ENCODE measurements at regions not wholly inside any gene's neighbourhood (a gene's known extent, or its start where the extent isn't known, plus 50 kb on each side); places are given as distances from the start of the nearest gene placed in this dataset.

DNA sequence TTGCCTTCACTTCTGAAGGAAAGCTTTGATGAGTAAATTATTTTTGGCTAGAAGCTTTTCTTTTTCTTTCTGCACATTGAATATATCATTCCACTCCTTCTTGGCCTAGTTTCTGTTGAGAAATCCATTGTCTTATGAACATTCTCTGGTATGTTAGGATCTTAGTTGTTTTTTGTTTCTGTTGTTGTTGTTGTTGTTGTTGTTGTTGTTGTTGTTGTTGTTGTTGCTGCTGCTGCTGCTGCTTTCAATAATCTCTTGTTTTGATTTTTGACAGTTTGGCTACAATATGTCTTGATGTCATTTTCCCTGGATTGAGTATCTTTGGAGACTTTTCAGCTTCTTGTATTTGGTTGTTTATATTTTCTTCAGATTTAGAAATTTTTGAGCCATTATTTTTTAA, 836.5 kb upstream of the MAN1A1 start:
- H3K27me3 Mint-ChIP-seq (ENCODE audit: low read depth) = no peaks in the 10 kb centered on the region

GRCh38 chr6:120173250-120173649, 823.7 kb upstream of the MAN1A1 start:
- H3K4me3 Mint-ChIP-seq = no peak overlapping the region
- H3K27me3 Mint-ChIP-seq (ENCODE audit: low read depth) = no peaks in the 10 kb centered on the region
- no peaks in the 10 kb centered on the region for H3K4me1 Mint-ChIP-seq
- no peak for TF ChIP-seq CTCF (IDR thresholded peaks at IDR 0.05; ENCODE audit: unreplicated experiment in 3 of 3)
- no peaks in the 10 kb centered on the region for H3K9me3 Mint-ChIP-seq
- no peak overlapping the region for H3K27ac Mint-ChIP-seq
- H3K36me3 Mint-ChIP-seq (ENCODE audit: low read depth) = no peaks in the 10 kb centered on the region

More for the DNA sequence above, 836.5 kb upstream of the MAN1A1 start:
- H3K9me3 Mint-ChIP-seq = no peaks in the 10 kb centered on the region
- H3K4me3 Mint-ChIP-seq = no peak overlapping the region
- TF ChIP-seq CTCF (IDR thresholded peaks at IDR 0.05; ENCODE audit: unreplicated experiment in 3 of 3) = no peak
- H3K36me3 Mint-ChIP-seq (ENCODE audit: low read depth) = no peaks in the 10 kb centered on the region
- H3K27ac Mint-ChIP-seq = no peak overlapping the region
- no peaks in the 10 kb centered on the region for H3K4me1 Mint-ChIP-seq

GRCh38 chr6:120164531-120164930, 815.0 kb upstream of the MAN1A1 start:
- no peak for TF ChIP-seq CTCF (IDR thresholded peaks at IDR 0.05; ENCODE audit: unreplicated experiment in 3 of 3)
- no peaks in the 10 kb centered on the region for H3K4me1 Mint-ChIP-seq
- no peak overlapping the region for H3K4me3 Mint-ChIP-seq
- no peaks in the 10 kb centered on the region for H3K9me3 Mint-ChIP-seq
- no peaks in the 10 kb centered on the region for H3K36me3 Mint-ChIP-seq (ENCODE audit: low read depth)
- H3K27ac Mint-ChIP-seq = no peak overlapping the region
- H3K27me3 Mint-ChIP-seq (ENCODE audit: low read depth) = no peaks in the 10 kb centered on the region

DNA sequence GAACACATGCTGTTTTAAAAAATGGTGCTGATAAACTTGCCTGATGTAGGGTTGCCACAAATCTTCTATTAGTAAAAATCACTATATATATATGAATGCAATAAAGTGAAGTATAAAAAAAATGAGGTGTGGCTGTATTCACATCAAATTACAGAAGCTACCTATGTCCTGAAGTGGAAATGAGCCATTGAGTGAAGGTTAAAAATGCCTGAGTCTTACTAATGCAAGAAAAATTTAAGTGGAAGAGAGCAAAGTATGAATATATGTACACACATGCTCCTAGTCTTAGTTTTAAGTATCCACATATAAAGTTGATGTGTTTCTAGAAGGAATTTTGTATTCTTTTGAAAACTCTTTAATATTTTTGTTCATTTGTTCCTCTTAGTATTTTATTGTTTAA, 808.3 kb upstream of the MAN1A1 start:
- H3K4me3 Mint-ChIP-seq = no peak overlapping the region
- no peaks in the 10 kb centered on the region for H3K36me3 Mint-ChIP-seq (ENCODE audit: low read depth)
- H3K9me3 Mint-ChIP-seq = no peaks in the 10 kb centered on the region
- H3K4me1 Mint-ChIP-seq = no peaks in the 10 kb centered on the region
- no peak overlapping the region for H3K27ac Mint-ChIP-seq
- no peaks in the 10 kb centered on the region for H3K27me3 Mint-ChIP-seq (ENCODE audit: low read depth)
- TF ChIP-seq CTCF (IDR thresholded peaks at IDR 0.05; ENCODE audit: unreplicated experiment in 3 of 3) = no peak

GRCh38 chr6:120147071-120147871, 797.7 kb upstream of the MAN1A1 start:
- TF ChIP-seq CTCF (IDR thresholded peaks at IDR 0.05; ENCODE audit: unreplicated experiment in 3 of 3) = no peak
- no peaks in the 10 kb centered on the region for H3K36me3 Mint-ChIP-seq (ENCODE audit: low read depth)
- H3K27me3 Mint-ChIP-seq (ENCODE audit: low read depth) = no peaks in the 10 kb centered on the region
- H3K27ac Mint-ChIP-seq = no peak overlapping the region
- no peaks in the 10 kb centered on the region for H3K4me1 Mint-ChIP-seq
- peaks cover 13% of the 10 kb centered on the region for H3K9me3 Mint-ChIP-seq
- H3K4me3 Mint-ChIP-seq = no peak overlapping the region

DNA sequence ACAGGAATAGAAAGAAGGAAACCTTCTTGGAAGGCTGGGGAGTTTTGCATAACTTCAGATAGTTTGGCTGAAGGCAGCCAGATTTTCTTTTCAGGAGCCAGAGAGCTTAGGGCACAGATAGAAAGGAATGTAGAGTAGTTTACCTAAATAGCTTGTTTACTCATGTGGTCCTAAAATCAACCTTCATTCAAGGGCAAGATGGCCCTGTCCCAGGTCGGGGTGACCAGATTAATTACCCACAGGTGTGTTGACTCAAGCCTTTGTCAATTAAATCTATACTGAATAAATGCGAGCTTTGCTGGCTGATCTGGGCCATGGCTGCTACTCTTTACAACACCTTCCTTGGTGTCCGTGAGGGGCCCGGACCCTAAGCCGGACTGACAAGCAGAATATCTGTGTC, 792.0 kb upstream of the MAN1A1 start:
- no peak overlapping the region for H3K4me3 Mint-ChIP-seq
- H3K9me3 Mint-ChIP-seq = no peaks in the 10 kb centered on the region
- no peaks in the 10 kb centered on the region for H3K4me1 Mint-ChIP-seq
- H3K36me3 Mint-ChIP-seq (ENCODE audit: low read depth) = no peaks in the 10 kb centered on the region
- H3K27me3 Mint-ChIP-seq (ENCODE audit: low read depth) = no peaks in the 10 kb centered on the region
- H3K27ac Mint-ChIP-seq = no peak overlapping the region
- TF ChIP-seq CTCF (IDR thresholded peaks at IDR 0.05; ENCODE audit: unreplicated experiment in 3 of 3) = no peak
